ENCODE measurements at regions not wholly inside any gene's neighbourhood (a gene's known extent, or its start where the extent isn't known, plus 50 kb on each side); places are given as distances from the start of the nearest gene placed in this dataset.

DNA sequence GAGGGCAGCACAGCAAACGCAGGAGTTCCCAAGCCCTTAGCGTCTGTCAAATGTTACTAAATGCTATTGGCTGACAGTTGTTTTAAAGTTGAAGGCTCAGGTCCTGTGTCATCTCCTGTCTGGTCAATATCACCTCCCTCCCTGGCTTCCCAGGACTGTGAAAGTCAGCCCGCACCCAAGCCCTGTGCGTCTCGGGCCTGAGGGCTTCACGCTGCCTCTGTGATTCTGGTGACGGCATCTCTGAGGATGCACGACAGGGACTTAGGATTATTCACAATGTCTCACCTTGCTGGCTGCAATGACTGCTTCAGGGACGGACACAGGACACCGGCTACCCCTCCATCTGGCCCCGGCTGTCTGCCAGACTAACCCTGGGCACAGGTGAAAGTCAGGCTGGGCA lies 415.3 kb downstream of the CTTN start:
- TF ChIP-seq EZH2phosphoT487 (IDR thresholded peaks at IDR 0.05; ENCODE audit: insufficient read depth, low read depth) (no peak), EZH2 (IDR thresholded peaks at IDR 0.05; ENCODE audit: insufficient read depth, poor library complexity, severe bottlenecking) (no peak)
- Histone ChIP-seq H2AFZ (no peak overlapping the region), H3K9ac (no peak overlapping the region), H3K4me3 (no peak overlapping the region), H3F3A (ENCODE audit: insufficient read depth) (no peaks in the 10 kb centered on the region), H3K4me2 (ENCODE audit: unreplicated experiment) (no peak overlapping the region), H3K27me3 (replicated peaks; ENCODE audit: insufficient read depth) (no peaks in the 10 kb centered on the region), H3K4me1 (ENCODE audit: insufficient read depth) (no peaks in the 10 kb centered on the region), H4K20me1 (ENCODE audit: insufficient read depth) (no peaks in the 10 kb centered on the region), H3K79me2 (ENCODE audit: insufficient read depth) (no peaks in the 10 kb centered on the region), H3K9me3 (ENCODE audit: low read depth) (no peaks in the 10 kb centered on the region), H3K9me2 (ENCODE audit: insufficient read depth) (no peaks in the 10 kb centered on the region), H3K27ac (no peak overlapping the region), H3K36me3 (ENCODE audit: low read depth) (no peaks in the 10 kb centered on the region)
- in situ Hi-C loops (cut with MboI), result no loop called here
- DNase-seq, result no peak
- 62 to 67% methylated on average over 11 of the region's 11 CpGs for WGBS, 2 experiments (ENCODE audit: low coverage in 1 of 2, low lambda C conversion rate in 2 of 2, missing lambda C conversion rate in 2 of 2)

DNA sequence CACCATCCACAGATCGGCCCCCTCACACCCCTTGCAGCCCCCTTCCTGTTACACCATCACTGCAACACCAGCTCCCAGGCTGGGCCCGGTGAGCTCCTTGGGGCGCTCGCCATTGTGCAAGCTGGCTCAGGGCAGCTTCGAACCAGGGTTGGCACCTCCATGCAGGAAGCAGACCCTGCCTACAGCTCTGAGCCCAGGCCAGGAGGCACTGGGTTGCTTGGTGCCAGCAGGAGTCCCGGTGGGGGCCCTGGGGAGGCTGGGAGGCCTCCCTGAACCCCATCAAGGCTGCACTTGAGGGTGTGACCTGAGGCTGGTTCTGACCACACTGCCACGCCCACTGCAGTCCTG lies 417.1 kb downstream of the CTTN start:
- H3F3A ChIP-seq (ENCODE audit: insufficient read depth), result no peaks in the 10 kb centered on the region
- no peak overlapping the region for H3K4me3 ChIP-seq
- H3K9me3 ChIP-seq (ENCODE audit: low read depth), result no peaks in the 10 kb centered on the region
- no peaks in the 10 kb centered on the region for H3K27me3 ChIP-seq (replicated peaks; ENCODE audit: insufficient read depth)
- H3K27ac ChIP-seq, result no peak overlapping the region
- TF ChIP-seq EZH2 (IDR thresholded peaks at IDR 0.05; ENCODE audit: insufficient read depth, poor library complexity, severe bottlenecking) (no peak), EZH2phosphoT487 (IDR thresholded peaks at IDR 0.05; ENCODE audit: insufficient read depth, low read depth) (no peak)
- H3K4me1 ChIP-seq (ENCODE audit: insufficient read depth), result no peaks in the 10 kb centered on the region
- H3K79me2 ChIP-seq (ENCODE audit: insufficient read depth), result no peaks in the 10 kb centered on the region
- in situ Hi-C loops (cut with MboI), result no loop called here
- no peak for DNase-seq
- no peak overlapping the region for H3K9ac ChIP-seq
- WGBS, 2 experiments (ENCODE audit: low coverage in 1 of 2, low lambda C conversion rate in 2 of 2, missing lambda C conversion rate in 2 of 2), result 57 to 65% methylated on average over 5 to 6 of the region's 7 CpGs
- H2AFZ ChIP-seq, result no peak overlapping the region
- no peak overlapping the region for H3K4me2 ChIP-seq (ENCODE audit: unreplicated experiment)
- H3K36me3 ChIP-seq (ENCODE audit: low read depth), result no peaks in the 10 kb centered on the region
- no peaks in the 10 kb centered on the region for H4K20me1 ChIP-seq (ENCODE audit: insufficient read depth)
- no peaks in the 10 kb centered on the region for H3K9me2 ChIP-seq (ENCODE audit: insufficient read depth)

DNA sequence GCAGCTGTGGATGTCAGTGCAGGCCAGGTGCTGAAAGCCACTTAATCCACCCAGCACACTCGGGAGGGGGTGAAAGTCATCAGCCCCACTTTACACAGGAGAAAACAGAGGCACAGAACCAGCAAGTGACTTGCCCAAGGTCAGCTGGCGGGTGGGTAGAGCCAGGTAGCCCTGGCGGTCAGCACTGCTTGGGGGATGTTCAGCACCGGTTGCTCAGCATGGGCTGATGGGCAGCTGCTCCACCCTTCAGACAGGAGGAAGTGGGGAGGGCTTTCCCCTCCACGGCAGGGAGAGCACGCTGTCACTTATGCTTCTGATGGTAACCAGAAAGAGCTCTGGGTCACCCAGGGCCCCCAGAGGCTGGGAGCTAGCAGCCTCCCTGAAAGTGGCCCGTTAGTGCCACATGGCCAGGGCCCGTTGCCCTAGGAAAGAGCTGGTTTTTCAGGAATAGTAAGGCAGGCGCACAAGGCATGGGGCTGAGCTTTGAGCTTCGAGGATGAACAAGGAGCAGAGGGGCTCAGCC lies 417.9 kb downstream of the CTTN start:
- Histone ChIP-seq H3K4me3 (no peak overlapping the region), H3K4me1 (ENCODE audit: insufficient read depth) (no peaks in the 10 kb centered on the region), H3K27ac (no peak overlapping the region), H3K9ac (no peak overlapping the region), H3K27me3 (replicated peaks; ENCODE audit: insufficient read depth) (no peaks in the 10 kb centered on the region), H3F3A (ENCODE audit: insufficient read depth) (no peaks in the 10 kb centered on the region), H3K36me3 (ENCODE audit: low read depth) (no peaks in the 10 kb centered on the region), H3K9me2 (ENCODE audit: insufficient read depth) (no peaks in the 10 kb centered on the region), H4K20me1 (ENCODE audit: insufficient read depth) (no peaks in the 10 kb centered on the region), H2AFZ (no peak overlapping the region), H3K4me2 (ENCODE audit: unreplicated experiment) (no peak overlapping the region), H3K79me2 (ENCODE audit: insufficient read depth) (no peaks in the 10 kb centered on the region), H3K9me3 (ENCODE audit: low read depth) (no peaks in the 10 kb centered on the region)
- WGBS, 2 experiments (ENCODE audit: low coverage in 1 of 2, low lambda C conversion rate in 2 of 2, missing lambda C conversion rate in 2 of 2), result 42 to 51% methylated on average over 10 of the region's 10 CpGs
- in situ Hi-C loops (cut with MboI), result no loop called here
- TF ChIP-seq EZH2phosphoT487 (IDR thresholded peaks at IDR 0.05; ENCODE audit: insufficient read depth, low read depth), result no peak
- no peak for TF ChIP-seq EZH2 (IDR thresholded peaks at IDR 0.05; ENCODE audit: insufficient read depth, poor library complexity, severe bottlenecking)
- DNase-seq, result no peak

DNA sequence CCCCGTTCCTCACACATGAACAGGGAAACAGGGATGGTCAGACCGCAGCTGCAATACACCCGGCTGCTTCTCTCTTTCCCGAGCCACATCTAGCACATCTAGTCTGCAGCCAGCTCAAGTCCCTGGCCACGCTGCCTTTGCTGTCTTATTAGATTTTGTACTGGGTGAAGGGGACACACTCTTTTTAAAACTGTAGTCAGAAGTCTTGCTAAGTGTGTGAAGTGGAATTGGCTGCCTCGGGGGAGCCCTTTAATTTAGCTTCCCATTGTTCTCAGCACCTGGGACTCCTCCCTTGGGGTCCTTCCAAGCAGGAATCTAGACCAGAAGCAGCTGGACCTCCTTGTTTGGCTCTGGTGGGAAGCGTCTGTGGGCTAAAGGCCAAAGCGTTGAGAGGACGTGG lies 420.0 kb downstream of the CTTN start:
- H4K20me1 ChIP-seq (ENCODE audit: insufficient read depth), result no peaks in the 10 kb centered on the region
- TF ChIP-seq EZH2phosphoT487 (IDR thresholded peaks at IDR 0.05; ENCODE audit: insufficient read depth, low read depth) (no peak), EZH2 (IDR thresholded peaks at IDR 0.05; ENCODE audit: insufficient read depth, poor library complexity, severe bottlenecking) (no peak)
- no peaks in the 10 kb centered on the region for H3K4me1 ChIP-seq (ENCODE audit: insufficient read depth)
- no peaks in the 10 kb centered on the region for H3K79me2 ChIP-seq (ENCODE audit: insufficient read depth)
- H3K9ac ChIP-seq, result no peak overlapping the region
- no peak overlapping the region for H3K4me2 ChIP-seq (ENCODE audit: unreplicated experiment)
- H3F3A ChIP-seq (ENCODE audit: insufficient read depth), result no peaks in the 10 kb centered on the region
- no peak for DNase-seq
- 55 to 66% methylated on average over 8 of the region's 9 CpGs for WGBS, 2 experiments (ENCODE audit: low coverage in 1 of 2, low lambda C conversion rate in 2 of 2, missing lambda C conversion rate in 2 of 2)
- H3K9me2 ChIP-seq (ENCODE audit: insufficient read depth), result no peaks in the 10 kb centered on the region
- H3K27me3 ChIP-seq (replicated peaks; ENCODE audit: insufficient read depth), result no peaks in the 10 kb centered on the region
- H3K4me3 ChIP-seq, result no peak overlapping the region
- no peak overlapping the region for H3K27ac ChIP-seq
- no peak overlapping the region for H2AFZ ChIP-seq
- H3K9me3 ChIP-seq (ENCODE audit: low read depth), result no peaks in the 10 kb centered on the region
- H3K36me3 ChIP-seq (ENCODE audit: low read depth), result no peaks in the 10 kb centered on the region
- in situ Hi-C loops (cut with MboI), result no loop called here

DNA sequence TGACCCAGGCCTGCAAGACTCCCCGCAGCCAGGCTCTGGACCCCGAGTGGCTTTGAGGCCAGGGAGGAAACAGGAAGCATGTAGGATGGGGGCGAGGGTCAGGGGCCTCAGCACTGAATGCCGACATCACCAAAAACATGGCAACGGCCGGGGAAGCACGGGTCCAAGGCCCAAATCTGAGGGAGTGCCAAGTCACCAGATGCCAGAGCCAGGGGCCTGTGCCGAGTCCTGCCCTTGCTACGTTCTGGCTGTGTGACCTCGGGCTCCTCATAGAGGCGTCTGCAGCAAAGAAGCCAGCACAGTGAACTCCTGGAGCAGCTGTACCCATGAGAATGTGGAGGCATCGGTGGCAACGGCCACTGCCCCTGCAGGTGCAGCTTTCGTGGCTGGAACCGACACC lies 420.7 kb downstream of the CTTN start:
- Histone ChIP-seq H3K4me3 (no peak overlapping the region), H3K36me3 (ENCODE audit: low read depth) (no peaks in the 10 kb centered on the region), H4K20me1 (ENCODE audit: insufficient read depth) (no peaks in the 10 kb centered on the region), H3K79me2 (ENCODE audit: insufficient read depth) (no peaks in the 10 kb centered on the region), H3F3A (ENCODE audit: insufficient read depth) (no peaks in the 10 kb centered on the region), H3K4me1 (ENCODE audit: insufficient read depth) (no peaks in the 10 kb centered on the region), H3K9me2 (ENCODE audit: insufficient read depth) (no peaks in the 10 kb centered on the region), H3K9ac (no peak overlapping the region), H3K4me2 (ENCODE audit: unreplicated experiment) (no peak overlapping the region), H3K27me3 (replicated peaks; ENCODE audit: insufficient read depth) (no peaks in the 10 kb centered on the region), H3K27ac (no peak overlapping the region), H3K9me3 (ENCODE audit: low read depth) (no peaks in the 10 kb centered on the region), H2AFZ (no peak overlapping the region)
- WGBS, 2 experiments (ENCODE audit: low coverage in 1 of 2, low lambda C conversion rate in 2 of 2, missing lambda C conversion rate in 2 of 2), result 36 to 50% methylated on average over 15 of the region's 15 CpGs
- no peak for DNase-seq
- in situ Hi-C loops (cut with MboI), result no loop called here
- TF ChIP-seq EZH2phosphoT487 (IDR thresholded peaks at IDR 0.05; ENCODE audit: insufficient read depth, low read depth), result no peak

Data from GM23248 (cell line).